Prostate gland (tissue), 2 donors: ENCODE measurements at regions not wholly inside any gene's neighbourhood (a gene's known extent, or its start where the extent isn't known, plus 50 kb on each side); places are given as distances from the start of the nearest gene placed in this dataset.
"Not testable (repeated sequence)": the region's sequence is repeated elsewhere in the genome, so short reads cannot be mapped to it uniquely, and the experiment has no call there.

Experiments used
- DNase-seq: peaks from one replicate; pipeline ENCODE4 v3.0.0-alpha.2; 2019; ENCODE audit warnings: low spot score
- H3K27ac ChIP-seq, 2 donors: fragments of 200-600 bp; sonication (generic); 2 replicates each; pipeline ENCODE4 v1.5.1; 2017 to 2019
- H3K27me3 ChIP-seq: fragments of 200-600 bp; sonication (generic); replicated peaks from 2 replicates; pipeline ENCODE4 v1.5.1; 2019; ENCODE audit not compliant: insufficient read depth
- H3K36me3 ChIP-seq, 2 donors: fragments of 200-600 bp; sonication (generic); 1 replicate in 1 of 2; 2 replicates in 1 of 2; pipeline versions ENCODE4 v1.5.1 to v1.8.1; 2017 to 2019
- H3K4me1 ChIP-seq: fragments of 200-600 bp; sonication (generic); replicated peaks from 2 replicates; pipeline ENCODE4 v1.5.1; 2019
- H3K4me3 ChIP-seq, 2 donors: fragments of 200-600 bp; sonication (generic); 2 replicates each; pipeline ENCODE4 v1.5.1; 2017 to 2019
- H3K9me3 ChIP-seq: fragments of 200-600 bp; sonication (generic); 2 replicates; pipeline ENCODE4 v1.5.1; 2017
- CTCF ChIP-seq, 4 experiments: fragments of 200-600 bp in 2 of 4; fragments of 450-650 bp in 2 of 4; sonication (generic) in 2 of 4; IDR thresholded peaks; 1 replicate in 3 of 4; 2 replicates in 1 of 4; pipeline ENCODE4 v1.5.1; 2016 to 2019; ENCODE audit warnings: antibody characterized with exemption in 4 of 4, mild to moderate bottlenecking in 2 of 4, moderate library complexity in 2 of 4
- POLR2A ChIP-seq: fragments of 450-650 bp; IDR thresholded peaks from one replicate; pipeline ENCODE4 v1.6.1; 2016; ENCODE audit warnings: antibody characterized with exemption, mild to moderate bottlenecking
- POLR2AphosphoS5 ChIP-seq: sonication (generic); formaldehyde crosslinking; IDR thresholded peaks from one replicate; pipeline ENCODE4 v1.6.1; 2017; ENCODE audit warnings: antibody characterized with exemption
- WGBS: methylation state at CpG from one replicate; pipeline ENCODE4 v1.1.5; 2018; 5-methylcytosine and 5-hydroxymethylcytosine counted together
- intact Hi-C: fragments of 100-400 bp; cut with DNase I; formaldehyde crosslinking; loops from one replicate; pipeline ENCODE4 v1.14.2; 2022

GRCh38 chr6:2597991-2598390 is 152.7 kb downstream of the MYLK4 start:
- no peak for DNase-seq
- WGBS: 74% methylated on average over 4 of the region's 4 CpGs
- intact Hi-C loops: no loop called here

GRCh38 chr6:2597457-2597856 is 153.3 kb downstream of the MYLK4 start:
- intact Hi-C loops: not testable (repeated sequence)

More at GRCh38 chr6:2597991-2598390, 152.7 kb downstream of the MYLK4 start:
- no peaks in the 10 kb centered on the region for H3K36me3 ChIP-seq
- no peaks in the 10 kb centered on the region for H3K4me1 ChIP-seq
- TF ChIP-seq POLR2AphosphoS5 (no peak), POLR2A (no peak), CTCF (IDR thresholded peaks at IDR 0.05) (no peak)
- H3K27ac ChIP-seq: no peak overlapping the region
- no peaks in the 10 kb centered on the region for H3K27me3 ChIP-seq
- no peaks in the 10 kb centered on the region for H3K9me3 ChIP-seq
- no peak overlapping the region for H3K4me3 ChIP-seq

GRCh38 chr6:2596222-2596621 is 154.5 kb downstream of the MYLK4 start:
- no peaks in the 10 kb centered on the region for H3K36me3 ChIP-seq
- no peaks in the 10 kb centered on the region for H3K9me3 ChIP-seq
- no peak overlapping the region for H3K27ac ChIP-seq
- 43% methylated on average over 1 of the region's 1 CpG for WGBS
- intact Hi-C loops: no loop called here
- no peak for DNase-seq
- H3K4me1 ChIP-seq: no peaks in the 10 kb centered on the region
- no peaks in the 10 kb centered on the region for H3K27me3 ChIP-seq
- H3K4me3 ChIP-seq: no peak overlapping the region
- TF ChIP-seq POLR2A (no peak), POLR2AphosphoS5 (no peak), CTCF (IDR thresholded peaks at IDR 0.05) (no peak)

More at GRCh38 chr6:2597457-2597856, 153.3 kb downstream of the MYLK4 start:
- DNase-seq, H3K4me1 ChIP-seq, H3K4me3 ChIP-seq, H3K36me3 ChIP-seq, H3K9me3 ChIP-seq, H3K27me3 ChIP-seq, H3K27ac ChIP-seq: not testable (repeated sequence)
- 89% methylated on average over 2 of the region's 2 CpGs for whole genome bisulfite sequencing

GRCh38 chr6:2594868-2595267 is 155.9 kb downstream of the MYLK4 start:
- intact Hi-C loops: no loop called here
- Histone ChIP-seq H3K27me3 (no peaks in the 10 kb centered on the region), H3K4me3 (no peak overlapping the region), H3K36me3 (no peaks in the 10 kb centered on the region), H3K27ac (no peak overlapping the region), H3K4me1 (no peaks in the 10 kb centered on the region), H3K9me3 (no peaks in the 10 kb centered on the region)
- DNase-seq: no peak
- TF ChIP-seq CTCF (IDR thresholded peaks at IDR 0.05): no peak
- no peak for TF ChIP-seq POLR2A
- no peak for TF ChIP-seq POLR2AphosphoS5
- 51% methylated on average over 2 of the region's 2 CpGs for WGBS

GRCh38 chr6:2593167-2593566 is 157.6 kb downstream of the MYLK4 start:
- Histone ChIP-seq H3K27ac (no peak overlapping the region), H3K4me1 (no peaks in the 10 kb centered on the region), H3K9me3 (no peaks in the 10 kb centered on the region), H3K36me3 (no peaks in the 10 kb centered on the region), H3K27me3 (no peaks in the 10 kb centered on the region), H3K4me3 (no peak overlapping the region)
- 94% methylated on average over 6 of the region's 6 CpGs for WGBS
- DNase-seq: no peak
- TF ChIP-seq CTCF (IDR thresholded peaks at IDR 0.05): no peak
- no peak for TF ChIP-seq POLR2AphosphoS5
- TF ChIP-seq POLR2A: no peak
- intact Hi-C loops: no loop called here
